Small intestine (tissue), 7 donors: ENCODE measurements at regions not wholly inside any gene's neighbourhood (a gene's known extent, or its start where the extent isn't known, plus 50 kb on each side); places are given as distances from the start of the nearest gene placed in this dataset.

Source experiments
- DNase-seq, 2 donors: peaks; one replicate each; pipeline versions ENCODE4 v3.0.0 to v3.0.0-alpha.2; 2013
- FAIRE-seq: peaks from 2 replicates; lab custom pipeline; 2012; peaks lifted over from hg19 to GRCh38; lab: Jason Lieb, UNC
- H3K27ac ChIP-seq, 3 donors: one replicate each; pipeline ENCODE4 v1.5.1; 2013; ENCODE audit warnings: low read length in 2 of 3, mild to moderate bottlenecking in 2 of 3, control low read depth in 1 of 3, inconsistent platforms in 1 of 3, low read depth in 1 of 3, moderate library complexity in 1 of 3
- H3K27me3 ChIP-seq, 3 donors: one replicate each; pipeline ENCODE4 v1.6.1; 2013; ENCODE audit warnings: low read length in 3 of 3, inconsistent platforms in 1 of 3; ENCODE audit not compliant: control insufficient read depth in 3 of 3, insufficient read depth in 3 of 3
- H3K36me3 ChIP-seq, 3 donors: one replicate each; pipeline ENCODE4 v1.6.1; 2013; ENCODE audit warnings: low read length in 3 of 3, inconsistent platforms in 1 of 3, low read depth in 1 of 3, mild to moderate bottlenecking in 1 of 3, moderate library complexity in 1 of 3; ENCODE audit not compliant: control insufficient read depth in 3 of 3, insufficient read depth in 2 of 3
- H3K4me1 ChIP-seq, 3 donors: one replicate each; pipeline ENCODE4 v1.6.1; 2013; ENCODE audit warnings: low read length in 2 of 3, inconsistent platforms in 1 of 3, low read depth in 1 of 3, mild to moderate bottlenecking in 1 of 3, moderate library complexity in 1 of 3; ENCODE audit not compliant: control insufficient read depth in 3 of 3, insufficient read depth in 2 of 3
- H3K4me3 ChIP-seq, 3 donors: one replicate each; pipeline ENCODE4 v1.5.1; 2013; ENCODE audit warnings: low read length in 3 of 3, control low read depth in 1 of 3, inconsistent platforms in 1 of 3, low read depth in 1 of 3, mild to moderate bottlenecking in 1 of 3, moderate library complexity in 1 of 3
- H3K9me3 ChIP-seq, 2 donors: one replicate each; pipeline ENCODE4 v1.6.1; 2013; ENCODE audit warnings: low read depth in 1 of 2, low read length in 1 of 2; ENCODE audit not compliant: control insufficient read depth in 2 of 2, insufficient read depth in 1 of 2
- WGBS, 3 donors: extraction: QIAGEN DNeasy Blood & Tissue Kit; methylation state at CpG; one replicate each; pipeline ENCODE4 v1.1.7; 2013; 5-methylcytosine and 5-hydroxymethylcytosine counted together
- donor health status: healthy with polysubstance abuse.
- donor health status: control.
- donor health status: control.
- donor health status: Bipolar disorder and iron deficiency.
- donor health status: healthy.

- no peak for DNase-seq
- H3K4me3 ChIP-seq, result no peak overlapping the region
- H3K9me3 ChIP-seq, result no peaks in the 10 kb centered on the region
- no peak for FAIRE-seq
- H3K36me3 ChIP-seq, result no peaks in the 10 kb centered on the region
- no peaks in the 10 kb centered on the region for H3K4me1 ChIP-seq
- H3K27ac ChIP-seq, result no peak overlapping the region
- no peaks in the 10 kb centered on the region for H3K27me3 ChIP-seq
- WGBS, 3 donors, result 87 to 94% (median 92%) methylated on average over 1 of the region's 1 CpG
These were observed 264.0 kb upstream of the SYT1 start for GRCh38 chr12:78600541-78600940.

- H3K27ac ChIP-seq, result no peak overlapping the region
- H3K9me3 ChIP-seq, result peaks cover 0 to 2% of the 10 kb centered on the region in 2 donors
- FAIRE-seq (no peak), DNase-seq (no peak)
- no peaks in the 10 kb centered on the region for H3K27me3 ChIP-seq
- no peaks in the 10 kb centered on the region for H3K4me1 ChIP-seq
- no peaks in the 10 kb centered on the region for H3K36me3 ChIP-seq
- no peak overlapping the region for H3K4me3 ChIP-seq
These were observed 253.1 kb upstream of the SYT1 start for GRCh38 chr12:78611504-78611903.

GRCh38 chr12:78612190-78612589 lies 252.4 kb upstream of the SYT1 start:
- no peaks in the 10 kb centered on the region for H3K27me3 ChIP-seq
- no peaks in the 10 kb centered on the region for H3K4me1 ChIP-seq
- no peaks in the 10 kb centered on the region for H3K36me3 ChIP-seq
- H3K4me3 ChIP-seq, result no peak overlapping the region
- WGBS, 3 donors, result 71 to 84% (median 78%) methylated on average over 2 of the region's 2 CpGs
- H3K9me3 ChIP-seq, result peaks cover 0 to 2% of the 10 kb centered on the region in 2 donors
- no peak overlapping the region for H3K27ac ChIP-seq
- DNase-seq (no peak), FAIRE-seq (no peak)

GRCh38 chr12:78617683-78618082 lies 246.9 kb upstream of the SYT1 start:
- no peak for DNase-seq
- 67 to 93% (median 68%) methylated on average over 2 of the region's 2 CpGs for WGBS, 3 donors
- H3K4me1 ChIP-seq, result no peaks in the 10 kb centered on the region
- H3K9me3 ChIP-seq, result no peaks in the 10 kb centered on the region
- FAIRE-seq, result no peak
- H3K4me3 ChIP-seq, result no peak overlapping the region
- H3K27ac ChIP-seq, result no peak overlapping the region
- no peaks in the 10 kb centered on the region for H3K27me3 ChIP-seq
- H3K36me3 ChIP-seq, result no peaks in the 10 kb centered on the region

- Histone ChIP-seq H3K36me3 (no peaks in the 10 kb centered on the region), H3K27ac (no peak overlapping the region), H3K4me1 (no peaks in the 10 kb centered on the region), H3K4me3 (no peak overlapping the region), H3K9me3 (no peaks in the 10 kb centered on the region), H3K27me3 (no peaks in the 10 kb centered on the region)
- WGBS, 3 donors, result 66 to 74% (median 69%) methylated on average over 3 of the region's 3 CpGs
- DNase-seq (no peak), FAIRE-seq (no peak)
These were observed 241.9 kb upstream of the SYT1 start for GRCh38 chr12:78622529-78623195.

- Histone ChIP-seq H3K4me1 (no peaks in the 10 kb centered on the region), H3K27me3 (no peaks in the 10 kb centered on the region), H3K4me3 (no peak overlapping the region), H3K9me3 (peaks cover 0 to 3% of the 10 kb centered on the region in 2 donors), H3K27ac (no peak overlapping the region), H3K36me3 (no peaks in the 10 kb centered on the region)
- FAIRE-seq (no peak), DNase-seq (no peak)
- 69 to 85% (median 73%) methylated on average over 1 of the region's 1 CpG for WGBS, 3 donors
These were observed 236.0 kb upstream of the SYT1 start for GRCh38 chr12:78628491-78629100.

GRCh38 chr12:78636231-78636855 lies 228.2 kb upstream of the SYT1 start:
- 33 to 49% (median 42%) methylated on average over 4 of the region's 4 CpGs for WGBS, 3 donors
- peaks cover 0 to under 1% of the 10 kb centered on the region in 2 donors for H3K9me3 ChIP-seq
- H3K4me1 ChIP-seq, result no peaks in the 10 kb centered on the region
- H3K27me3 ChIP-seq, result no peaks in the 10 kb centered on the region
- no peak overlapping the region for H3K27ac ChIP-seq
- FAIRE-seq, result no peak
- DNase-seq, result no peak
- no peak overlapping the region for H3K4me3 ChIP-seq
- H3K36me3 ChIP-seq, result no peaks in the 10 kb centered on the region

GRCh38 chr12:78641837-78642423 lies 222.6 kb upstream of the SYT1 start:
- 67 to 92% (median 72%) methylated on average over 1 of the region's 1 CpG for WGBS, 3 donors
- no peak for FAIRE-seq

More at GRCh38 chr12:78641837-78642423, 222.6 kb upstream of the SYT1 start:
- Histone ChIP-seq H3K27ac (no peak overlapping the region), H3K9me3 (no peaks in the 10 kb centered on the region), H3K36me3 (no peaks in the 10 kb centered on the region), H3K27me3 (no peaks in the 10 kb centered on the region), H3K4me3 (no peak overlapping the region), H3K4me1 (no peaks in the 10 kb centered on the region)
- no peak for DNase-seq
